ENCODE measurements at regions not wholly inside any gene's neighbourhood (a gene's known extent, or its start where the extent isn't known, plus 50 kb on each side); places are given as distances from the start of the nearest gene placed in this dataset.

DNA sequence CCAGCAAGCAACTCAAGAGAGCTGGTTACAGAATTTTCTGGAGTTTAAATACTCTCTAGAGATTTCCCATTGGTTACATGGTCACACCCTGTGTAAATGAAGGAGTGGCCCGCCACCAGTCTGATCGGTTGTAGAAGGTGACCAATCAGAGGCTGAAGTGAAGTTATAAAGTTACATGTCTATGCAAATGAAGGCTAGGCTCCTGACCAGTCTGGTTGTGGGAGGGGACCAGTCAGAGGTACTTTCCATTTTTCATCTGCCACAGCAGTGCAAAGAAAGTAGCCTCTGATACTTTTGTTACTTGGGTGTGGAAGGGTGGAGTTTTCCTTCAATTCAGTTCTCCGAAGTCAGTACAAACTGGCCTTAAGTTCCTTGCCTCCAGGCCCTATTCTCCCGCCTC, 273.7 kb downstream of the BARHL2 start:
- no peak for DNase-seq (ENCODE audit: low read depth in 4 of 6, low spot score in 6 of 6)
- Histone ChIP-seq H3K9me3 (ENCODE audit: control insufficient read depth, insufficient read depth, low read length) (no peaks in the 10 kb centered on the region), H3K4me3 (ENCODE audit: low read depth, low read length) (no peak overlapping the region), H3K4me1 (ENCODE audit: control insufficient read depth, insufficient read depth, low read length) (no peaks in the 10 kb centered on the region), H3K36me3 (ENCODE audit: control insufficient read depth, insufficient read depth, low read length) (no peaks in the 10 kb centered on the region), H3K27me3 (ENCODE audit: control insufficient read depth, insufficient read depth, low read length) (no peaks in the 10 kb centered on the region), H3K27ac (ENCODE audit: low read depth, low read length) (no peak overlapping the region)
- WGBS (ENCODE audit: insufficient coverage), result 100% methylated on average over 2 of the region's 4 CpGs

DNA sequence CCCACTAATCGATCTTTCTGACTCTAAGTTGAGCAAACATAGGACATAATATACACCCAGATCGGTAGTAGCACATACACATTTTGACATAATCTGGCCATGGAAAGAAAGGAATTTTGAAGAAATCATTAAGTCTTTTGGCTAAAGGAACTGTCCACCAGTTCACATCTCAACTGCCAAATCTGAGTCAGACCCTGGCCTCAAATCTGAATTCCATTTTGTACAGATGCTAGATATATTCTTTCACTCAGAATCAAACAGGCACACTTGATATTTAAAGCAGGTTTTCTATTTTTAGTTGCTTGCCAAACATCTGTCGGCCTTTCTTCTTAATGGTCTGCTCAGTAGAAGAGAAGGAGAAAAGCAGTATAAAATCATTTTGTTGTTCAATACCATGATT, 281.8 kb downstream of the BARHL2 start:
- no CpG with 5 or more reads among the region's 3 CpGs for WGBS (ENCODE audit: insufficient coverage)
- H3K4me3 ChIP-seq (ENCODE audit: low read depth, low read length), result no peak overlapping the region
- no peaks in the 10 kb centered on the region for H3K27me3 ChIP-seq (ENCODE audit: control insufficient read depth, insufficient read depth, low read length)
- H3K36me3 ChIP-seq (ENCODE audit: control insufficient read depth, insufficient read depth, low read length), result no peaks in the 10 kb centered on the region
- DNase-seq (ENCODE audit: low read depth in 4 of 6, low spot score in 6 of 6), result peak in 1 of 6 donors; percentile 14
- no peaks in the 10 kb centered on the region for H3K9me3 ChIP-seq (ENCODE audit: control insufficient read depth, insufficient read depth, low read length)
- H3K27ac ChIP-seq (ENCODE audit: low read depth, low read length), result no peak overlapping the region
- H3K4me1 ChIP-seq (ENCODE audit: control insufficient read depth, insufficient read depth, low read length), result no peaks in the 10 kb centered on the region

DNA sequence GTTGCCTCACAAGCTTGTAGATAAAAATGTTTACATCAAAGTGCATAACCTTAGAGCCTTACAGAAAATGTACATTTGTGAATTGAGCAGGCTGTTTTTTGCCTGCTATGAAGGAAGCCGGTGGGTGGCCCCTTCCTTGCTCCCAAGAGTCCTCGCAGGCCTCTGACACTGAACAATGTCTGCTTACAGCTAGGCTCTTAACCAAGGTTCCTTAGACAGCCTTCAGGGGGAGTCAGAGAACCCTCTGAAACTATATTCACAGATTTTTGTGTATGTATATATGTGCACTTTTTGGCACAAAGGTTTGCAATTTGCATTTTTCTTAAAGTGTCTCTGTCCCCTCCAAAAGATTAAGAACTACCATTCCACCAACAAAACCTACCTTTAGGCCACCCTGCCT, 282.6 kb downstream of the BARHL2 start:
- no peaks in the 10 kb centered on the region for H3K27me3 ChIP-seq (ENCODE audit: control insufficient read depth, insufficient read depth, low read length)
- WGBS (ENCODE audit: insufficient coverage), result no CpG with 5 or more reads among the region's 2 CpGs
- H3K9me3 ChIP-seq (ENCODE audit: control insufficient read depth, insufficient read depth, low read length), result no peaks in the 10 kb centered on the region
- H3K27ac ChIP-seq (ENCODE audit: low read depth, low read length), result no peak overlapping the region
- H3K4me3 ChIP-seq (ENCODE audit: low read depth, low read length), result no peak overlapping the region
- no peaks in the 10 kb centered on the region for H3K4me1 ChIP-seq (ENCODE audit: control insufficient read depth, insufficient read depth, low read length)
- DNase-seq (ENCODE audit: low read depth in 4 of 6, low spot score in 6 of 6), result no peak
- no peaks in the 10 kb centered on the region for H3K36me3 ChIP-seq (ENCODE audit: control insufficient read depth, insufficient read depth, low read length)

DNA sequence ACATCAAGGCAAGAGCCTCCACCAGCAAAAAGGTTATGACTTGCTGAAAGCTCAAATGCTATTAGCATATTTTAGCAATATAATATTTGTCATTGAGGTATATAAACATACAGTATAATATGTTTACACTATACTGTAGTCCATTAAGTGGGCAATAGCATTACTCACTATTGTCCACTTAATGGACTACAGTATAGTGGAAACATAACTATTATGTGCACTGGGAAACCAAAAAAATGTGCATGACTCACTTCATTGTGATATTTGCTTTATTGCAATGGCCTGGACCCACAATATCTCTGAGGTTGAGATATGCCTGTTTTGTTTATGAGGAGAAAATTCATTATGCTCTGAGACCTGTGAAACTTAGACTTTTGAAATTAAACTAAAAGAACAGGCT, 300.0 kb downstream of the BARHL2 start:
- no peak overlapping the region for H3K4me3 ChIP-seq (ENCODE audit: low read depth, low read length)
- no peak overlapping the region for H3K27ac ChIP-seq (ENCODE audit: low read depth, low read length)
- DNase-seq (ENCODE audit: low read depth in 4 of 6, low spot score in 6 of 6), result no peak
- no peaks in the 10 kb centered on the region for H3K36me3 ChIP-seq (ENCODE audit: control insufficient read depth, insufficient read depth, low read length)
- no peaks in the 10 kb centered on the region for H3K27me3 ChIP-seq (ENCODE audit: control insufficient read depth, insufficient read depth, low read length)
- no peaks in the 10 kb centered on the region for H3K4me1 ChIP-seq (ENCODE audit: control insufficient read depth, insufficient read depth, low read length)
- peaks cover 5% of the 10 kb centered on the region for H3K9me3 ChIP-seq (ENCODE audit: control insufficient read depth, insufficient read depth, low read length)

DNA sequence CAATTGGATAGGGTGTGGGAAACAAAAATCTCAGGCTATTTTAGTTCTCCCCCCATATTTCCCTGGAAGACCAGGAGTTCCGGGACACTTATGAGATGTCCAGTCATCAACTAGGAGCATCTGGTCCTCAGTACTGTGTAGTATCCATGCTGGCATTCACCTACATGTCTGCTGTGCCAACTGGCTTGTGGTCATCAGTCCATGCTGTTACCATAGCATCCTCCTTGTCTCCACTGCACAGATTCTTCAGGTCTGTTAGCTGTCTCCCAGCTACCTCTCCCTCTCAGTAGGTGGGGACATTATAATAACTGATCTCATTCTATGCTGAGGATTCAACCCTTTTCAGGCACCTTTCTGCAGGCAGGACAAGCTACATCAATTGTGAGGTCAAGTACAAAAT, 302.9 kb downstream of the BARHL2 start:
- Histone ChIP-seq H3K36me3 (ENCODE audit: control insufficient read depth, insufficient read depth, low read length) (no peaks in the 10 kb centered on the region), H3K4me3 (ENCODE audit: low read depth, low read length) (no peak overlapping the region), H3K9me3 (ENCODE audit: control insufficient read depth, insufficient read depth, low read length) (peaks cover 5% of the 10 kb centered on the region), H3K4me1 (ENCODE audit: control insufficient read depth, insufficient read depth, low read length) (no peaks in the 10 kb centered on the region), H3K27me3 (ENCODE audit: control insufficient read depth, insufficient read depth, low read length) (no peaks in the 10 kb centered on the region), H3K27ac (ENCODE audit: low read depth, low read length) (peak overlapping the region; percentile 13)
- peak; percentile 17 to 76 (median 38) for DNase-seq (ENCODE audit: low read depth in 4 of 6, low spot score in 6 of 6)
- WGBS (ENCODE audit: insufficient coverage), result 54% methylated on average over 1 of the region's 1 CpG

DNA sequence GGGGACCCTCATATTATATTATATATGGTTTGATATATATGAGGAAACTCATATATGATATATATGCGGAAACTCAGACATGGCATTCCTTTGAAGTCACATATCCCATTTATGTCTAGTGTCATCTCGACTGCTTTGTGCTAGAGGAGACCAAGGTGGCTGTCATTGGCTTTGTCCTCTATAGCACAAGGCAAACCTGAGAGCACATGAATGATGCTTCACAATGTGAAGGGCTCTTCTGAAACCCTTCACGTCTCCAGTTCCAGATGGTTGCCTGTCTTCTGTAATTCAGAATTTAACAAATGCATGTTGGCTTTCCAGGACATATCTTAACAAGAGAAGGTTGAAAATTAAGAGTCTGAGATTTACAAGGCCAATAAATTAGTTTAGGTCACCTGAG, 303.6 kb downstream of the BARHL2 start:
- Histone ChIP-seq H3K27ac (ENCODE audit: low read depth, low read length) (no peak overlapping the region), H3K4me1 (ENCODE audit: control insufficient read depth, insufficient read depth, low read length) (no peaks in the 10 kb centered on the region), H3K4me3 (ENCODE audit: low read depth, low read length) (no peak overlapping the region), H3K27me3 (ENCODE audit: control insufficient read depth, insufficient read depth, low read length) (no peaks in the 10 kb centered on the region), H3K36me3 (ENCODE audit: control insufficient read depth, insufficient read depth, low read length) (no peaks in the 10 kb centered on the region), H3K9me3 (ENCODE audit: control insufficient read depth, insufficient read depth, low read length) (peaks cover 5% of the 10 kb centered on the region)
- no CpG with 5 or more reads among the region's 3 CpGs for WGBS (ENCODE audit: insufficient coverage)
- no peak for DNase-seq (ENCODE audit: low read depth in 4 of 6, low spot score in 6 of 6)

DNA sequence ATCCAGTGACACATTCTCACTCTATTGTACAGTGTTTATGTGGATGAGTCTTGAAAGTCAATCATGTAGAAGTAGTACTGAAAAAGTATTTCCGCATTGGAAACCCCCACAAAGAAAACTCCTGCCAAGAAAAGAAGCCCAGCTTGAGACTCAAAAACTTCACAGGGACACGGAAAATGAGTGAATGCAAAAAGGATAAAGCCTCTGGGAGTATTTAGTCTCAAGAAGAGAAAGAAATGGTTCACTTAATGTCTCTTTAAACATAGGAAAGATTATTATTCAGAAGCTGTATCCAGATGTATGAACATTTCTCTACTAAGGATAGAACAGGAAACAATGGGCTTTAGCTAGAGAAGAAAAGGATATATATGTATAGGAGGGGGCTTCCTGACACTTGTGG, 304.5 kb downstream of the BARHL2 start:
- DNase-seq (ENCODE audit: low read depth in 4 of 6, low spot score in 6 of 6), result peak in 1 of 6 donors; percentile 42
- Histone ChIP-seq H3K27me3 (ENCODE audit: control insufficient read depth, insufficient read depth, low read length) (no peaks in the 10 kb centered on the region), H3K27ac (ENCODE audit: low read depth, low read length) (no peak overlapping the region), H3K4me1 (ENCODE audit: control insufficient read depth, insufficient read depth, low read length) (no peaks in the 10 kb centered on the region), H3K9me3 (ENCODE audit: control insufficient read depth, insufficient read depth, low read length) (peaks cover 5% of the 10 kb centered on the region), H3K4me3 (ENCODE audit: low read depth, low read length) (no peak overlapping the region), H3K36me3 (ENCODE audit: control insufficient read depth, insufficient read depth, low read length) (no peaks in the 10 kb centered on the region)
- no CpG with 5 or more reads among the region's 2 CpGs for WGBS (ENCODE audit: insufficient coverage)

DNA sequence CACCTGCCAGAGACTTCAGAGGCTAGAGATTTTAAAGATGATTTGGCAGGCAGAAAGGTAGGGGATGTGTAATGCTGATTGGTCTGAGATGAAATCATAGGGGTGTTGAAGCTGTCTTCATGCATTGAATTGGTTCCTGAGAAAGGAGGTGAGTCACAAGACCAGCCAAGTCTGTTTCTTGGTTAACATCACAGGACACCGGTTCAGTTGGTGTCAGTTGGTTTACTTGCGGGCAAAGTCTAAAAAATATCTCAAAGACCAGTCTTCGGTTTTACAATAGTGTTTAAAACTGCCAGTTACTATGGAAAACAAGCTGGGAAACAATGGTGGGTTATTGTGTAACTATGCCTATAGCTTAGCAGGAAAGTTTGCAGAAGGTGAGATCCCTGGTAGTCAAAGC, 305.9 kb downstream of the BARHL2 start:
- H3K4me3 ChIP-seq (ENCODE audit: low read depth, low read length), result no peak overlapping the region
- no peak overlapping the region for H3K27ac ChIP-seq (ENCODE audit: low read depth, low read length)
- peaks cover 2% of the 10 kb centered on the region for H3K9me3 ChIP-seq (ENCODE audit: control insufficient read depth, insufficient read depth, low read length)
- no peaks in the 10 kb centered on the region for H3K36me3 ChIP-seq (ENCODE audit: control insufficient read depth, insufficient read depth, low read length)
- 0% methylated on average over 1 of the region's 3 CpGs for WGBS (ENCODE audit: insufficient coverage)
- DNase-seq (ENCODE audit: low read depth in 4 of 6, low spot score in 6 of 6), result no peak
- no peaks in the 10 kb centered on the region for H3K27me3 ChIP-seq (ENCODE audit: control insufficient read depth, insufficient read depth, low read length)
- H3K4me1 ChIP-seq (ENCODE audit: control insufficient read depth, insufficient read depth, low read length), result no peaks in the 10 kb centered on the region

DNA sequence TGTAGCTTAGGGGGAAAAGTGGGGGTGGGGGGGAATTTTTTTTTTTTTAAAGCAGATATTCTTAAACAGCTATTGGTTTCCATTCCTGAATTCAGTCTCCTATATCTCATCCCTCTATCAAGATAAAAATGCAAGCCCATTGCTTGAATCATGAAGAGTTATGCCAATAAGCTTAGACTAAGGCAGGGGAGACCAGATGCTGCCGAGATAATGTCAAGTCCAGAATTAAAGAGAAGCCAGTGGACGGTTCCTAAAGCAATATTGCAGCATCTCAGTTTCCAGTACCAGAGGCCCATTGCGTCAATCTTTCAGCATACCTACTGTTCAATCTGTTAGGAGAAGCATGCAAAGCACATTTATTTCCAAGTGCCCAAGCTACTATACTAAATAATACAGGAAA, 309.4 kb downstream of the BARHL2 start:
- Histone ChIP-seq H3K27me3 (ENCODE audit: control insufficient read depth, insufficient read depth, low read length) (no peaks in the 10 kb centered on the region), H3K4me3 (ENCODE audit: low read depth, low read length) (no peak overlapping the region), H3K27ac (ENCODE audit: low read depth, low read length) (no peak overlapping the region), H3K4me1 (ENCODE audit: control insufficient read depth, insufficient read depth, low read length) (no peaks in the 10 kb centered on the region), H3K9me3 (ENCODE audit: control insufficient read depth, insufficient read depth, low read length) (peaks cover 1% of the 10 kb centered on the region), H3K36me3 (ENCODE audit: control insufficient read depth, insufficient read depth, low read length) (no peaks in the 10 kb centered on the region)
- 85% methylated on average over 3 of the region's 3 CpGs for WGBS (ENCODE audit: insufficient coverage)
- DNase-seq (ENCODE audit: low read depth in 4 of 6, low spot score in 6 of 6), result no peak

DNA sequence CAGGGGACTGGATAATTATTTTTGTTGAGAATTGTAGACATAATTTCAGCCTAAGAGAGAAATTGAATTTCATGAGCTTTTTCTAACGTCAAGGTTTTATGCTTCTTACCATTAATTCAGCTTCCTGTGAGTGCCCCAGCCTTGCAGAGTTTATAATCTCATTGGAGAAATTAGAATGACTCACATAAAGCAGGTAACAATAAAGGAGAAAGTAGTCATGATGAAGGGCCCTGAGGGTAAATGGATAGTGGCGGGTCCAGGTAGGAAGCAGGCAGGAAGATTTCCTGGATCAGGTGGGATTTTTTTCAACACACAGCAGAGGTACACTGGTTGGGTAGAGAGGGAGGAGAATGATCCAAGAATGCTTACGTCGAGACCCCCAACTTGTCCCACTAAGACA, 311.4 kb downstream of the BARHL2 start:
- H3K9me3 ChIP-seq (ENCODE audit: control insufficient read depth, insufficient read depth, low read length), result peaks cover 1% of the 10 kb centered on the region
- no peaks in the 10 kb centered on the region for H3K27me3 ChIP-seq (ENCODE audit: control insufficient read depth, insufficient read depth, low read length)
- H3K36me3 ChIP-seq (ENCODE audit: control insufficient read depth, insufficient read depth, low read length), result no peaks in the 10 kb centered on the region
- no peaks in the 10 kb centered on the region for H3K4me1 ChIP-seq (ENCODE audit: control insufficient read depth, insufficient read depth, low read length)
- DNase-seq (ENCODE audit: low read depth in 4 of 6, low spot score in 6 of 6), result peak in 1 of 6 donors; percentile 9
- no peak overlapping the region for H3K27ac ChIP-seq (ENCODE audit: low read depth, low read length)
- WGBS (ENCODE audit: insufficient coverage), result 90% methylated on average over 2 of the region's 4 CpGs
- H3K4me3 ChIP-seq (ENCODE audit: low read depth, low read length), result no peak overlapping the region
